HepG2 (cell line): ENCODE measurements at regions not wholly inside any gene's neighbourhood (a gene's known extent, or its start where the extent isn't known, plus 50 kb on each side); places are given as distances from the start of the nearest gene placed in this dataset.

ENCODE experiments used
- ATAC-seq: fragments of 200-7000 bp; cut with Tn5 transposase; 3 replicates; pipeline ENCODE4 v1.9.1; 2020; ENCODE audit warnings: mild to moderate bottlenecking, moderate library complexity
- BruUV-seq: library from RNA; stranded (reverse); fragments of 400-500 nt; replicated peaks from 2 replicates; lab custom pipeline; 2021; lab: Mats Ljungman, UMichigan
- CTCF ChIA-PET: fragments of 300-600 bp; formaldehyde crosslinking; extraction: SDS; loops from one replicate; lab custom pipeline; 2021; ENCODE audit warnings: low total read pairs, inconsistent platforms, low intra/inter-chr PET ratio; lab: Yijun Ruan, JAX
- POLR2A ChIA-PET: fragments of 350-600 bp; sonication (Branson Sonifier 250); formaldehyde crosslinking; loops from one replicate; lab custom pipeline; 2020; ENCODE audit warnings: antibody characterized with exemption, inconsistent platforms; lab: Yijun Ruan, JAX
- DNase-seq: peaks from one replicate; pipeline ENCODE4 v3.0.0-alpha.2; 2015; ENCODE audit warnings: low spot score
- FAIRE-seq: peaks from 3 replicates; lab custom pipeline; 2011; peaks lifted over from hg19 to GRCh38; lab: Jason Lieb, UNC
- H2AFZ ChIP-seq: one replicate; pipeline ENCODE4 v1.6.1; 2011; ENCODE audit warnings: low read length, inconsistent platforms
- H3K27ac ChIP-seq: fragments of 300-600 bp; 3 replicates; pipeline ENCODE4 v1.8.0; 2011; ENCODE audit warnings: mixed run types, mild to moderate bottlenecking, mixed read lengths, low read length, inconsistent platforms; ENCODE audit not compliant: insufficient read depth; ENCODE audit errors: extremely low read length
- H3K27me3 ChIP-seq, 2 experiments: fragments of 200-600 bp in 1 of 2; 2 replicates in 1 of 2; 3 replicates in 1 of 2; pipeline versions ENCODE4 v1.6.0 to v1.8.0; 2011; ENCODE audit warnings: low read length in 2 of 2, mild to moderate bottlenecking in 2 of 2, moderate library complexity in 2 of 2, inconsistent platforms in 1 of 2; ENCODE audit not compliant: insufficient read depth in 2 of 2, control insufficient read depth in 1 of 2
- H3K36me3 ChIP-seq, 2 experiments: fragments of 200-600 bp in 1 of 2; replicated peaks in 1 of 2; 2 replicates in 1 of 2; 3 replicates in 1 of 2; pipeline versions ENCODE4 v1.5.1 to v1.8.0; 2011; ENCODE audit warnings: low read length in 2 of 2, inconsistent platforms in 1 of 2; ENCODE audit not compliant: insufficient read depth in 2 of 2, control insufficient read depth in 1 of 2
- H3K4me1 ChIP-seq: 2 replicates; pipeline ENCODE4 v1.5.1; 2012; ENCODE audit warnings: low read length, inconsistent platforms; ENCODE audit not compliant: insufficient read depth
- H3K4me2 ChIP-seq: 2 replicates; pipeline ENCODE4 v1.6.0; 2011; ENCODE audit warnings: low read depth, low read length, inconsistent platforms
- H3K4me3 ChIP-seq, 3 experiments: fragments of 200-600 bp in 1 of 3; sonication (generic), shearing (Covaris generic) in 1 of 3; replicated peaks in 1 of 3; 2 replicates each; pipeline ENCODE4 v1.5.1; 2011 to 2016; ENCODE audit warnings: low read length in 3 of 3, inconsistent platforms in 2 of 3, low read depth in 2 of 3, mild to moderate bottlenecking in 2 of 3, control low read depth in 1 of 3, mixed read lengths in 1 of 3; ENCODE audit not compliant: insufficient read depth in 1 of 3
- H3K79me2 ChIP-seq: one replicate; pipeline ENCODE4 v1.6.1; 2011; ENCODE audit warnings: low read length, inconsistent platforms; ENCODE audit not compliant: insufficient read depth
- H3K9ac ChIP-seq: 2 replicates; pipeline ENCODE4 v1.6.0; 2011; ENCODE audit warnings: mild to moderate bottlenecking, low read depth, low read length, inconsistent platforms; ENCODE audit not compliant: insufficient read depth
- H3K9me3 ChIP-seq: 2 replicates; pipeline ENCODE4 v1.5.1; 2012; ENCODE audit warnings: mild to moderate bottlenecking, low read length
- H4K20me1 ChIP-seq: 2 replicates; pipeline ENCODE4 v1.6.0; 2011; ENCODE audit warnings: inconsistent platforms, mild to moderate bottlenecking, low read length, moderate library complexity; ENCODE audit not compliant: insufficient read depth
- ELF3 ChIP-seq: IDR thresholded peaks from 2 replicates; pipeline ENCODE4 v1.6.1; 2016; ENCODE audit warnings: missing genetic modification reagents, missing compliant biosample characterization
- GATA4 ChIP-seq: sonication (generic); IDR thresholded peaks from 2 replicates; pipeline ENCODE4 v1.6.1; 2016; ENCODE audit warnings: antibody characterized with exemption, low read depth, borderline replicate concordance
- HOXD1 ChIP-seq: sonication (generic); formaldehyde crosslinking; IDR thresholded peaks from 2 replicates; pipeline ENCODE4 v1.5.0; 2020; ENCODE audit warnings: missing genetic modification reagents
- KAT8 ChIP-seq: IDR thresholded peaks from 2 replicates; pipeline ENCODE4 v1.6.1; 2016; ENCODE audit warnings: missing genetic modification reagents, missing compliant biosample characterization
- MZF1 ChIP-seq: sonication (generic); formaldehyde crosslinking; IDR thresholded peaks from 2 replicates; pipeline ENCODE4 v1.8.1; 2023; ENCODE audit warnings: mild to moderate bottlenecking, missing genetic modification reagents, borderline replicate concordance
- SP5 ChIP-seq: IDR thresholded peaks from 2 replicates; pipeline ENCODE4 v1.6.1; 2016; ENCODE audit warnings: low read depth, borderline replicate concordance
- TARDBP ChIP-seq: sonication (generic); formaldehyde crosslinking; IDR thresholded peaks from 2 replicates; pipeline ENCODE4 v1.8.0; 2022; ENCODE audit warnings: mild to moderate bottlenecking, missing genetic modification reagents
- TCF7L2 ChIP-seq: IDR thresholded peaks from 2 replicates; pipeline ENCODE4 v1.6.1; 2011; ENCODE audit warnings: mild to moderate bottlenecking, low read depth, low read length, moderate library complexity
- ZC3H4 ChIP-seq: sonication (generic); formaldehyde crosslinking; IDR thresholded peaks from 2 replicates; pipeline ENCODE4 v1.4.0; 2020; ENCODE audit warnings: missing genetic modification reagents, borderline replicate concordance
- ZKSCAN8 ChIP-seq: IDR thresholded peaks from 2 replicates; pipeline ENCODE4 v1.6.1; 2016; ENCODE audit warnings: borderline replicate concordance, missing genetic modification reagents, missing compliant biosample characterization
- ZNF121 ChIP-seq: sonication (generic); formaldehyde crosslinking; IDR thresholded peaks from 2 replicates; pipeline ENCODE4 v1.5.0; 2020; ENCODE audit warnings: mild to moderate bottlenecking, missing genetic modification reagents
- ZNF556 ChIP-seq: sonication (generic); formaldehyde crosslinking; IDR thresholded peaks from 2 replicates; pipeline ENCODE4 v1.4.0; 2020; ENCODE audit warnings: mild to moderate bottlenecking, missing genetic modification reagents, borderline replicate concordance
- ZNF567 ChIP-seq: sonication (generic); formaldehyde crosslinking; IDR thresholded peaks from 2 replicates; pipeline ENCODE4 v1.8.1; 2023; ENCODE audit warnings: mild to moderate bottlenecking, missing genetic modification reagents, borderline replicate concordance
- ZNF775 ChIP-seq: sonication (generic); formaldehyde crosslinking; IDR thresholded peaks from 2 replicates; pipeline ENCODE4 v1.4.0; 2020; ENCODE audit warnings: missing genetic modification reagents, mild to moderate bottlenecking, moderate library complexity, borderline replicate concordance
- WGBS: methylation state at CpG from one replicate; pipeline ENCODE4 v1.1.6; 2017; ENCODE audit warnings: low lambda C conversion rate; 5-methylcytosine and 5-hydroxymethylcytosine counted together
- in situ Hi-C: cut with HindIII; loops from 2 replicates; pipeline ENCODE4 v1.10.0; 2017; ENCODE audit warnings: low pct_unique_long_range_greater_than_20kb; ENCODE audit not compliant: extremely low pct_ligation_motif_present
- intact Hi-C: fragments of 100-400 bp; cut with micrococcal nuclease; formaldehyde crosslinking; loops from one replicate; pipeline ENCODE4 v1.10.0; 2022; ENCODE audit not compliant: unreplicated experiment
- TF ChIP-seq, protein P1 (sequence below): sonication (generic); formaldehyde crosslinking; IDR thresholded peaks from 2 replicates; pipeline ENCODE4 v1.8.1; 2023; ENCODE audit warnings: mild to moderate bottlenecking, missing genetic modification reagents
- TF ChIP-seq, protein P2 (sequence below): sonication (generic); formaldehyde crosslinking; IDR thresholded peaks from 2 replicates; pipeline ENCODE4 v1.4.0; 2020; ENCODE audit warnings: missing genetic modification reagents

- WGBS: 0% methylated on average over 1 of the region's 1 CpG
- in situ Hi-C loops: no loop called here
- ATAC-seq: no peak
Measured at GRCh38 chr4:31651541-31651940, 931.4 kb downstream of the PCDH7 start.

More at GRCh38 chr4:31651541-31651940, 931.4 kb downstream of the PCDH7 start:
- H3K4me2 ChIP-seq: no peak overlapping the region
- POLR2A ChIA-PET: no interaction called here
- peaks cover 9% of the 10 kb centered on the region; the same call in 1 of the 2 replicates for H3K9me3 ChIP-seq
- intact Hi-C loops: no loop called here
- TF ChIP-seq ZNF775 (CRISPR knock-in tag) (no peak), ZC3H4 (CRISPR knock-in tag) (no peak), ELF3 (CRISPR knock-in tag) (no peak), MZF1 (no peak), ZKSCAN8 (CRISPR knock-in tag) (no peak), KAT8 (CRISPR knock-in tag) (no peak), TARDBP (CRISPR knock-in tag) (no peak), ZNF121 (CRISPR knock-in tag) (no peak), HOXD1 (CRISPR knock-in tag) (no peak), SP5 (CRISPR knock-in tag) (no peak), GATA4 (no peak), ZNF556 (CRISPR knock-in tag) (no peak), ZNF567 (CRISPR knock-in tag) (no peak), TCF7L2 (no peak)
- TF ChIP-seq, protein P1, sequence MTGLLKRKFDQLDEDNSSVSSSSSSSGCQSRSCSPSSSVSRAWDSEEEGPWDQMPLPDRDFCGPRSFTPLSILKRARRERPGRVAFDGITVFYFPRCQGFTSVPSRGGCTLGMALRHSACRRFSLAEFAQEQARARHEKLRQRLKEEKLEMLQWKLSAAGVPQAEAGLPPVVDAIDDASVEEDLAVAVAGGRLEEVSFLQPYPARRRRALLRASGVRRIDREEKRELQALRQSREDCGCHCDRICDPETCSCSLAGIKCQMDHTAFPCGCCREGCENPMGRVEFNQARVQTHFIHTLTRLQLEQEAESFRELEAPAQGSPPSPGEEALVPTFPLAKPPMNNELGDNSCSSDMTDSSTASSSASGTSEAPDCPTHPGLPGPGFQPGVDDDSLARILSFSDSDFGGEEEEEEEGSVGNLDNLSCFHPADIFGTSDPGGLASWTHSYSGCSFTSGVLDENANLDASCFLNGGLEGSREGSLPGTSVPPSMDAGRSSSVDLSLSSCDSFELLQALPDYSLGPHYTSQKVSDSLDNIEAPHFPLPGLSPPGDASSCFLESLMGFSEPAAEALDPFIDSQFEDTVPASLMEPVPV (CRISPR knock-in tag): no peak
- TF ChIP-seq, protein P2, sequence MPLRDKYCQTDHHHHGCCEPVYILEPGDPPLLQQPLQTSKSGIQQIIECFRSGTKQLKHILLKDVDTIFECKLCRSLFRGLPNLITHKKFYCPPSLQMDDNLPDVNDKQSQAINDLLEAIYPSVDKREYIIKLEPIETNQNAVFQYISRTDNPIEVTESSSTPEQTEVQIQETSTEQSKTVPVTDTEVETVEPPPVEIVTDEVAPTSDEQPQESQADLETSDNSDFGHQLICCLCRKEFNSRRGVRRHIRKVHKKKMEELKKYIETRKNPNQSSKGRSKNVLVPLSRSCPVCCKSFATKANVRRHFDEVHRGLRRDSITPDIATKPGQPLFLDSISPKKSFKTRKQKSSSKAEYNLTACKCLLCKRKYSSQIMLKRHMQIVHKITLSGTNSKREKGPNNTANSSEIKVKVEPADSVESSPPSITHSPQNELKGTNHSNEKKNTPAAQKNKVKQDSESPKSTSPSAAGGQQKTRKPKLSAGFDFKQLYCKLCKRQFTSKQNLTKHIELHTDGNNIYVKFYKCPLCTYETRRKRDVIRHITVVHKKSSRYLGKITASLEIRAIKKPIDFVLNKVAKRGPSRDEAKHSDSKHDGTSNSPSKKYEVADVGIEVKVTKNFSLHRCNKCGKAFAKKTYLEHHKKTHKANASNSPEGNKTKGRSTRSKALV: no peak
- no peak for FAIRE-seq
- no peaks in the 10 kb centered on the region for H3K36me3 ChIP-seq
- H3K27ac ChIP-seq: no peak overlapping the region
- H3K27me3 ChIP-seq: no peaks in the 10 kb centered on the region
- no peaks in the 10 kb centered on the region for H3K4me1 ChIP-seq
- no TSS peak for BruUV-seq
- no peaks in the 10 kb centered on the region for H4K20me1 ChIP-seq
- DNase-seq: no peak
- no peak overlapping the region for H3K4me3 ChIP-seq
- CTCF ChIA-PET: no interaction called here
- H2AFZ ChIP-seq: no peak overlapping the region
- no peaks in the 10 kb centered on the region for H3K79me2 ChIP-seq
- H3K9ac ChIP-seq: no peak overlapping the region
